ENCODE measurements at regions not wholly inside any gene's neighbourhood (a gene's known extent, or its start where the extent isn't known, plus 50 kb on each side); places are given as distances from the start of the nearest gene placed in this dataset.

GRCh38 chr7:14048889-14049288, 59.4 kb upstream of the ETV1 start:
- Mint-ChIP-seq H3K9me3 (peaks cover 2 to 3% of the 10 kb centered on the region in 2 experiments; a peak in 1 of 5 replicates), H3K4me3 (no peak overlapping the region), H3K4me1 (no peaks in the 10 kb centered on the region), H3K36me3 (ENCODE audit: insufficient read depth in 1 of 3, low read depth in 3 of 3) (peaks cover 0 to 2% (median 0%) of the 10 kb centered on the region in 3 experiments; a peak in 2 of 7 replicates), H3K27me3 (ENCODE audit: low read depth) (no peaks in the 10 kb centered on the region), H3K27ac (no peak overlapping the region)
- Histone ChIP-seq H3K27ac (ENCODE audit: insufficient read length, low read depth, low read length) (no peak overlapping the region), H2BK15ac (ENCODE audit: low read depth, low read length) (no peak overlapping the region), H4K8ac (replicated peaks; ENCODE audit: insufficient read length, low read depth, low read length) (no peak overlapping the region), H3K23me2 (ENCODE audit: insufficient read length, low read depth, low read length, poor library complexity, severe bottlenecking) (no peaks in the 10 kb centered on the region), H3K27me3 (ENCODE audit: insufficient read depth, low read length) (no peaks in the 10 kb centered on the region), H3K79me1 (ENCODE audit: insufficient read depth, low read depth, low read length, poor library complexity, severe bottlenecking) (no peaks in the 10 kb centered on the region), H4K91ac (ENCODE audit: insufficient read length, low read depth, low read length) (no peak overlapping the region), H2AFZ (ENCODE audit: low read length) (no peak overlapping the region), H3K18ac (ENCODE audit: insufficient read length, low read depth, low read length) (no peak overlapping the region), H3K9me3 (ENCODE audit: control insufficient read depth, low read depth, low read length) (no peaks in the 10 kb centered on the region), H3T11ph (ENCODE audit: low read length) (no peak overlapping the region), H3K4ac (ENCODE audit: low read depth, low read length) (no peak overlapping the region), H4K5ac (ENCODE audit: insufficient read length, low read depth, low read length) (no peak overlapping the region), H3K23ac (ENCODE audit: insufficient read length, low read depth, low read length) (no peak overlapping the region), H2BK5ac (ENCODE audit: insufficient read length, low read length) (no peak overlapping the region), H3K14ac (ENCODE audit: insufficient read depth, low read length) (no peak overlapping the region), H3K56ac (ENCODE audit: insufficient read length, low read depth, low read length) (no peak overlapping the region), H4K20me1 (ENCODE audit: control insufficient read depth, insufficient read depth, insufficient read length) (no peaks in the 10 kb centered on the region), H3K4me1 (ENCODE audit: insufficient read depth, low read length) (no peaks in the 10 kb centered on the region), H2BK12ac (ENCODE audit: insufficient read length, low read depth, low read length) (no peak overlapping the region), H3K4me2 (ENCODE audit: insufficient read depth, insufficient read length, low read length) (no peak overlapping the region), H2AK5ac (ENCODE audit: insufficient read length, low read length) (no peak overlapping the region), H3K79me2 (ENCODE audit: insufficient read depth, low read length) (no peaks in the 10 kb centered on the region), H2BK120ac (ENCODE audit: low read depth, low read length, poor library complexity, severe bottlenecking) (no peak overlapping the region), H2BK20ac (ENCODE audit: low read depth, low read length, poor library complexity, severe bottlenecking) (no peak overlapping the region), H3K9ac (ENCODE audit: extremely low read depth, insufficient read length, low read length) (no peak overlapping the region)
- TF ChIP-seq, protein P1, sequence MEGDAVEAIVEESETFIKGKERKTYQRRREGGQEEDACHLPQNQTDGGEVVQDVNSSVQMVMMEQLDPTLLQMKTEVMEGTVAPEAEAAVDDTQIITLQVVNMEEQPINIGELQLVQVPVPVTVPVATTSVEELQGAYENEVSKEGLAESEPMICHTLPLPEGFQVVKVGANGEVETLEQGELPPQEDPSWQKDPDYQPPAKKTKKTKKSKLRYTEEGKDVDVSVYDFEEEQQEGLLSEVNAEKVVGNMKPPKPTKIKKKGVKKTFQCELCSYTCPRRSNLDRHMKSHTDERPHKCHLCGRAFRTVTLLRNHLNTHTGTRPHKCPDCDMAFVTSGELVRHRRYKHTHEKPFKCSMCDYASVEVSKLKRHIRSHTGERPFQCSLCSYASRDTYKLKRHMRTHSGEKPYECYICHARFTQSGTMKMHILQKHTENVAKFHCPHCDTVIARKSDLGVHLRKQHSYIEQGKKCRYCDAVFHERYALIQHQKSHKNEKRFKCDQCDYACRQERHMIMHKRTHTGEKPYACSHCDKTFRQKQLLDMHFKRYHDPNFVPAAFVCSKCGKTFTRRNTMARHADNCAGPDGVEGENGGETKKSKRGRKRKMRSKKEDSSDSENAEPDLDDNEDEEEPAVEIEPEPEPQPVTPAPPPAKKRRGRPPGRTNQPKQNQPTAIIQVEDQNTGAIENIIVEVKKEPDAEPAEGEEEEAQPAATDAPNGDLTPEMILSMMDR (conservative IDR thresholded peaks at IDR 0.05): no peak
- DNase-seq: no peak
- no CpG with 5 or more reads among the region's 2 CpGs for WGBS (ENCODE audit: extremely low coverage, insufficient read length, low lambda C conversion rate)
